ENCODE measurements at regions not wholly inside any gene's neighbourhood (a gene's known extent, or its start where the extent isn't known, plus 50 kb on each side); places are given as distances from the start of the nearest gene placed in this dataset.

DNA sequence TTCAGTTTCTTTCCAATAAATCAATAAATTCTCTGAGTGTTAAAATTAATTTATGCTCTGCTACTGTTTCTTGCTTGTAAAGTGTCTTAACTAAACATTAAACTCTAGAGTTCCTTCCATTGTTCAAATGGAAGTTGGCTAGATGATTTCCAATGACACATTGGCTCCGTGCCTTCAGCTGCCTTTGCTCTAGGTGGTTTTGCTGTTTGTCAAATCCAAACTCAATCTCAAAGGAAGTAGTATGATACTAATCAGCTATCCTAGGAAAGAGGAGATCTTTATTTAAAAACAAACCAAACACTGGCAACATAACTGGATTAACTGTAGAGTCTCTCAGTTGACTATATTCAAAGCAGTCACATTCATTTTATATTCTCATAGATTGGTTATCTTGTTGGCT, 356.4 kb downstream of the FOXG1 start:
- Histone ChIP-seq H3K36me3 (ENCODE audit: control insufficient read depth, insufficient read depth, low read length) (no peaks in the 10 kb centered on the region), H3K27me3 (ENCODE audit: control insufficient read depth, insufficient read depth, low read length) (no peaks in the 10 kb centered on the region), H3K4me3 (ENCODE audit: low read depth, low read length) (no peak overlapping the region)
- FAIRE-seq (no peak), DNase-seq (ENCODE audit: low read depth) (no peak)
- TF ChIP-seq, protein P1, sequence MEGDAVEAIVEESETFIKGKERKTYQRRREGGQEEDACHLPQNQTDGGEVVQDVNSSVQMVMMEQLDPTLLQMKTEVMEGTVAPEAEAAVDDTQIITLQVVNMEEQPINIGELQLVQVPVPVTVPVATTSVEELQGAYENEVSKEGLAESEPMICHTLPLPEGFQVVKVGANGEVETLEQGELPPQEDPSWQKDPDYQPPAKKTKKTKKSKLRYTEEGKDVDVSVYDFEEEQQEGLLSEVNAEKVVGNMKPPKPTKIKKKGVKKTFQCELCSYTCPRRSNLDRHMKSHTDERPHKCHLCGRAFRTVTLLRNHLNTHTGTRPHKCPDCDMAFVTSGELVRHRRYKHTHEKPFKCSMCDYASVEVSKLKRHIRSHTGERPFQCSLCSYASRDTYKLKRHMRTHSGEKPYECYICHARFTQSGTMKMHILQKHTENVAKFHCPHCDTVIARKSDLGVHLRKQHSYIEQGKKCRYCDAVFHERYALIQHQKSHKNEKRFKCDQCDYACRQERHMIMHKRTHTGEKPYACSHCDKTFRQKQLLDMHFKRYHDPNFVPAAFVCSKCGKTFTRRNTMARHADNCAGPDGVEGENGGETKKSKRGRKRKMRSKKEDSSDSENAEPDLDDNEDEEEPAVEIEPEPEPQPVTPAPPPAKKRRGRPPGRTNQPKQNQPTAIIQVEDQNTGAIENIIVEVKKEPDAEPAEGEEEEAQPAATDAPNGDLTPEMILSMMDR (IDR thresholded peaks at IDR 0.05; ENCODE audit: insufficient read depth, low read length, severe bottlenecking): no peak

DNA sequence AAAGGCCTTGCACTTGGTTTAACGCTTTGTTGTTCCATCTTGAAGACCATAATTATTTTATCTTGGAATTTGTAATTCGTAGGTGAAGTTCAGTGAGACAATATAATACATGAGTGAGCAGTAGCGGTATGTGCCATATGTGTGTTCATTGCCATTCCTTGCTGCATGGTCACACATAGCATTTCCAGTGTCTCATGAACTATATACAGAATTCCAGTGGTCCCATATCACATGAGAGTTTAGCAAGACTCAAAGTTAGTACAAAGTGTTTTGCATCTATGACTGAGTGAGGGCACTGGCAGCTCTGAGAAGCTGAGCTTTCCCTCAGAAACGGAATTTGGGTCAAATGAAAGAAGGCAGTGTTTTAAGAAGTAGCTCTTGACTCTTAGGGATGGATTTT, 359.8 kb downstream of the FOXG1 start:
- Histone ChIP-seq H3K27me3 (ENCODE audit: control insufficient read depth, insufficient read depth, low read length) (no peaks in the 10 kb centered on the region), H3K36me3 (ENCODE audit: control insufficient read depth, insufficient read depth, low read length) (no peaks in the 10 kb centered on the region), H3K4me3 (ENCODE audit: low read depth, low read length) (no peak overlapping the region)
- FAIRE-seq: no peak
- TF ChIP-seq, protein P1 (IDR thresholded peaks at IDR 0.05; ENCODE audit: insufficient read depth, low read length, severe bottlenecking): no peak
- no peak for DNase-seq (ENCODE audit: low read depth)

GRCh38 chr14:29126865-29127264, 360.3 kb downstream of the FOXG1 start:
- Histone ChIP-seq H3K4me3 (ENCODE audit: low read depth, low read length) (no peak overlapping the region), H3K27me3 (ENCODE audit: control insufficient read depth, insufficient read depth, low read length) (no peaks in the 10 kb centered on the region), H3K36me3 (ENCODE audit: control insufficient read depth, insufficient read depth, low read length) (no peaks in the 10 kb centered on the region)
- TF ChIP-seq, protein P1 (IDR thresholded peaks at IDR 0.05; ENCODE audit: insufficient read depth, low read length, severe bottlenecking): no peak
- no peak for DNase-seq (ENCODE audit: low read depth)
- FAIRE-seq: no peak

DNA sequence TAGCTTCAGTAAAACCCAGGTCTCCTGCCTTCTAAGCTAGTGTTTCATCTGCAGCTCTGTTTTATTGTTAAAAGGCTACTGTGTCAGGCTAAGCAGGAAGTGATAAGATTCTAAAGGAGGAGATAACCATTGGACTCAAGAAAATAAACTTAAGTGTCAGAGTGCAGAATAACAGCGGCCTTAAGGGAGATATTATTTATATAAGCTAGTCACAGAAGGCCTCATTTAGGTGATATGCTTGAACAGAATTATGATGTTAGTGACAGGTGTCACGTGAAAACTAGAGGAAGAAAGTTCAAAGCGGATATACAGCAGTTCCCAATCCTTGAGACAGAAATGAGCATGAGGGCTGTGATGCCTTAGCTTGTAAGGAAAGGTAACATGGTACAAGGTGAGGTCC, 373.4 kb downstream of the FOXG1 start:
- H3K36me3 ChIP-seq (ENCODE audit: control insufficient read depth, insufficient read depth, low read length): no peaks in the 10 kb centered on the region
- TF ChIP-seq, protein P1 (IDR thresholded peaks at IDR 0.05; ENCODE audit: insufficient read depth, low read length, severe bottlenecking): no peak
- H3K27me3 ChIP-seq (ENCODE audit: control insufficient read depth, insufficient read depth, low read length): no peaks in the 10 kb centered on the region
- FAIRE-seq (no peak), DNase-seq (ENCODE audit: low read depth) (no peak)
- H3K4me3 ChIP-seq (ENCODE audit: low read depth, low read length): no peak overlapping the region

DNA sequence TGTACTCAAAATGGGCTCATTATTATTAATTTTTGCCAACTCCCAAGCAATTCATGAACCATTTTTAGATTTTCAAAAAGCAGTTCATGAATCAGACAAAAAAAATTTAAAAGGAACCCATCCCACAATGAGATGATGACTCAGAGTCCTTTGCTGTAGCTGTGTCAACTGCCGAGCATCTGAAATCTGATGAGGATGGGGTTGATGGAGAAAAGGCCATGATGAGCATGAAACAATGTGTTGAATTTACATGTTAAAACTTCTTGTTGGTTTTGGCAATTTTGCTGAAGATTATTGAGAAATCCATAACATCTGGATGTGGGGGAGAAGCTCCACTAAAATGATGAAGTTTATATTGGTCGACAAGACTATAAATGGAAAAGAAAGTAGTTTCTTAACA, 378.0 kb downstream of the FOXG1 start:
- DNase-seq (ENCODE audit: low read depth): peak; percentile 35
- no peak for FAIRE-seq
- Histone ChIP-seq H3K36me3 (ENCODE audit: control insufficient read depth, insufficient read depth, low read length) (no peaks in the 10 kb centered on the region), H3K27me3 (ENCODE audit: control insufficient read depth, insufficient read depth, low read length) (no peaks in the 10 kb centered on the region), H3K4me3 (ENCODE audit: low read depth, low read length) (no peak overlapping the region)
- TF ChIP-seq, protein P1 (IDR thresholded peaks at IDR 0.05; ENCODE audit: insufficient read depth, low read length, severe bottlenecking): no peak

DNA sequence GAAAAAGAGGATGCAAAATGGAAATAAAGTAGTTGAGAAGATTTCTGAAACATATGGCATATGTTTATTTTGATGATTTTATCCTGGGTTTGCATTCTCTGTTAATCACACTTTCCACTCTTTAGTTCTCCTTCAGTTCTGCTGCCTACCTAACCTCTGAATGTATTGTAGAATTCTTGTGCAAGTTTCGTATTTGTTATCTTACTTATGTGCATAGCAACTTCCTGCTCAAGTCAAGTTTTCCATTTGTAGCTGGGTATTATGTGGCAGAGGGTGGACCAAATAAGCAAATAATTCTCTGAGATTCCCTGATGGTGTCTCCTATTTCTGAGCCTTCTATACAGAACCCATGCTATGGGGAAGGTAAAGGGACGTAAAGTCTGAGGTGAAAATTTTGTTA, 381.6 kb downstream of the FOXG1 start:
- FAIRE-seq (no peak), DNase-seq (ENCODE audit: low read depth) (no peak)
- H3K36me3 ChIP-seq (ENCODE audit: control insufficient read depth, insufficient read depth, low read length): no peaks in the 10 kb centered on the region
- no peaks in the 10 kb centered on the region for H3K27me3 ChIP-seq (ENCODE audit: control insufficient read depth, insufficient read depth, low read length)
- TF ChIP-seq, protein P1 (IDR thresholded peaks at IDR 0.05; ENCODE audit: insufficient read depth, low read length, severe bottlenecking): no peak
- H3K4me3 ChIP-seq (ENCODE audit: low read depth, low read length): no peak overlapping the region
